ENCODE measurements at regions not wholly inside any gene's neighbourhood (a gene's known extent, or its start where the extent isn't known, plus 50 kb on each side); places are given as distances from the start of the nearest gene placed in this dataset.

GRCh38 chr9:109908459-109909390 is 128.7 kb downstream of the PALM2AKAP2 start:
- TF ChIP-seq ZNF687 (IDR thresholded peaks at IDR 0.05) (no peak), MXI1 (IDR thresholded peaks at IDR 0.05; ENCODE audit: low read depth, low read length) (no peak), ZNF622 (IDR thresholded peaks at IDR 0.05) (no peak), EED (IDR thresholded peaks at IDR 0.05; ENCODE audit: low read depth) (0 out of 2 replicates have a peak, but pooled peaks have one; percentile 28), SKIL (IDR thresholded peaks at IDR 0.05; ENCODE audit: low read depth, poor library complexity, severe bottlenecking) (no peak), CUX1 (IDR thresholded peaks at IDR 0.05; ENCODE audit: insufficient replicate concordance, low read depth, low read length) (no peak), JUNB (IDR thresholded peaks at IDR 0.05) (peak; percentile 65; the same call in 1 of the 2 replicates), PML (IDR thresholded peaks at IDR 0.05; ENCODE audit: low read length) (0 out of 2 replicates have a peak, but pooled peaks have one; percentile 14), SIX5 (IDR thresholded peaks at IDR 0.05; ENCODE audit: low read depth, low read length, severe bottlenecking) (no peak), POLR2AphosphoS5 (IDR thresholded peaks at IDR 0.05; ENCODE audit: low read length) (no peak)
- Histone ChIP-seq H3K27ac (ENCODE audit: control insufficient read depth, insufficient read depth) (no peak overlapping the region), H3K4me2 (ENCODE audit: control insufficient read depth, insufficient read depth) (peak overlapping the region; percentile 4; the same call in 1 of the 2 replicates), H3K36me3 (ENCODE audit: control insufficient read depth in 2 of 2, insufficient read depth in 2 of 2, low read length in 1 of 2) (no peaks in the 10 kb centered on the region), H3K27me3 (replicated peaks in 1 of 2; ENCODE audit: control insufficient read depth in 2 of 2, insufficient read depth in 2 of 2, low read length in 1 of 2) (no peaks in the 10 kb centered on the region), H3K9me3 (replicated peaks; ENCODE audit: control insufficient read depth, insufficient read depth, low read length) (no peaks in the 10 kb centered on the region; the same call in 2 of the 3 replicates), H2AFZ (ENCODE audit: control insufficient read depth, low read depth, low read length) (no peak overlapping the region), H3K4me1 (ENCODE audit: control insufficient read depth, insufficient read depth, low read length) (peaks cover 49% of the 10 kb centered on the region), H4K20me1 (ENCODE audit: control insufficient read depth, insufficient read depth) (no peaks in the 10 kb centered on the region), H3K4me3 (no peak overlapping the region), H3K9ac (ENCODE audit: control insufficient read depth, insufficient read depth, low read length) (no peak overlapping the region), H3K79me2 (ENCODE audit: control insufficient read depth, insufficient read depth, low read length) (no peaks in the 10 kb centered on the region)
- FAIRE-seq (no peak), DNase-seq (ENCODE audit: low read depth, low spot score) (no peak), ATAC-seq (no peak)
- ChIA-PET RAD21 (ENCODE audit: unreplicated experiment) (interaction anchor here (0.7 to 11.9 kb wide), 15 partner anchors 9 to 348 kb away, joined by 3 to 424 read pairs (median 11); no protein-coding TSS in a partner anchor), POLR2A (interaction anchor here (0.9 to 5.4 kb wide), 8 partner anchors 10 to 244 kb away, joined by 3 to 27 read pairs (median 12); no protein-coding TSS in a partner anchor), CTCF (interaction anchor here (1.0 to 21.3 kb wide), 7 partner anchors 8 to 249 kb away, joined by 3 to 597 read pairs (median 19); no protein-coding TSS in a partner anchor), SMC1A (ENCODE audit: uncharacterized antibody, unreplicated experiment) (interaction anchor here (0.6 to 27.0 kb wide), 15 partner anchors 8 to 245 kb away, joined by 5 to 636 read pairs (median 24); no protein-coding TSS in a partner anchor)
- intact Hi-C loops (cut with micrococcal nuclease; ENCODE audit: unreplicated experiment) (no loop called here), in situ Hi-C loops (cut with MboI) (no loop called here)
- 76% methylated on average over 12 of the region's 12 CpGs for WGBS (ENCODE audit: insufficient coverage, insufficient replicate concordance, low lambda C conversion rate, missing lambda C conversion rate)
- BruUV-seq (replicated peaks): no TSS peak
